ENCODE measurements at regions not wholly inside any gene's neighbourhood (a gene's known extent, or its start where the extent isn't known, plus 50 kb on each side); places are given as distances from the start of the nearest gene placed in this dataset.

GRCh38 chr9:4357929-4358328, 58.1 kb upstream of the GLIS3 start (continued):
- TF ChIP-seq ZNF645 (tag by site-specific recombination; IDR thresholded peaks at IDR 0.05) (no peak), PBX3 (CRISPR knock-in tag; IDR thresholded peaks at IDR 0.05) (no peak), SETDB1 (IDR thresholded peaks at IDR 0.05; ENCODE audit: insufficient read length, low read length) (no peak)

GRCh38 chr9:4356306-4356705, 56.4 kb upstream of the GLIS3 start:
- H3K4me3 ChIP-seq (ENCODE audit: low read depth, low read length): no peak overlapping the region
- H3K9me3 ChIP-seq (ENCODE audit: control insufficient read depth, insufficient read depth, low read depth, low read length): no peaks in the 10 kb centered on the region
- no peak overlapping the region for H3K27ac ChIP-seq (ENCODE audit: extremely low read depth, low read depth, low read length)
- no peak for TF ChIP-seq ZNF585B (tag by site-specific recombination; IDR thresholded peaks at IDR 0.05)
- TF ChIP-seq ZNF239 (tag by site-specific recombination; IDR thresholded peaks at IDR 0.05): no peak
- TF ChIP-seq ZNF391 (tag by site-specific recombination; IDR thresholded peaks at IDR 0.05; ENCODE audit: borderline replicate concordance, low read depth): no peak
- TF ChIP-seq ZNF37A (tag by site-specific recombination; IDR thresholded peaks at IDR 0.05): no peak
- no peak for TF ChIP-seq ZNF529 (tag by site-specific recombination; IDR thresholded peaks at IDR 0.05; ENCODE audit: insufficient replicate concordance)
- no peak for TF ChIP-seq SP3 (tag by site-specific recombination; IDR thresholded peaks at IDR 0.05)
- no peak for TF ChIP-seq TSHZ1 (tag by site-specific recombination; IDR thresholded peaks at IDR 0.05; ENCODE audit: borderline replicate concordance)
- TF ChIP-seq ZNF777 (tag by site-specific recombination; IDR thresholded peaks at IDR 0.05; ENCODE audit: borderline replicate concordance): no peak
- no peak for TF ChIP-seq ZNF311 (tag by site-specific recombination; IDR thresholded peaks at IDR 0.05; ENCODE audit: borderline replicate concordance)
- no peak for TF ChIP-seq ZNF169 (tag by site-specific recombination; IDR thresholded peaks at IDR 0.05)
- no peak for TF ChIP-seq ZNF26 (tag by site-specific recombination; IDR thresholded peaks at IDR 0.05)
- no peak for TF ChIP-seq ZNF692 (tag by site-specific recombination; IDR thresholded peaks at IDR 0.05)
- no peak for TF ChIP-seq ZNF214 (tag by site-specific recombination; IDR thresholded peaks at IDR 0.05; ENCODE audit: borderline replicate concordance)
- no peak for TF ChIP-seq ZNF776 (tag by site-specific recombination; IDR thresholded peaks at IDR 0.05; ENCODE audit: borderline replicate concordance)
- no peak for TF ChIP-seq ZBTB7A (tag by site-specific recombination; IDR thresholded peaks at IDR 0.05; ENCODE audit: low read depth)
- ChIA-PET CTCF (interaction anchor here (0.6 to 3.3 kb wide), 5 partner anchors 11 to 889 kb away, joined by 3 to 28 read pairs (median 4); no protein-coding TSS in a partner anchor), POLR2A (no interaction called here)
- H3K36me3 ChIP-seq (ENCODE audit: control insufficient read depth in 2 of 2, insufficient read depth in 1 of 2, low read length in 2 of 2): no peaks in the 10 kb centered on the region
- H3K4me1 ChIP-seq (ENCODE audit: control insufficient read depth, insufficient read depth, low read length): no peaks in the 10 kb centered on the region
